ENCODE measurements at regions not wholly inside any gene's neighbourhood (a gene's known extent, or its start where the extent isn't known, plus 50 kb on each side); places are given as distances from the start of the nearest gene placed in this dataset.

GRCh38 chr4:79266136-79266535 lies 59.7 kb downstream of the NAA11 start:
- no peak for TF ChIP-seq CTCF (IDR thresholded peaks at IDR 0.05)
- TF ChIP-seq KDM5A (IDR thresholded peaks at IDR 0.05): no peak
- no peak for TF ChIP-seq RNF2 (IDR thresholded peaks at IDR 0.05; ENCODE audit: borderline replicate concordance, low read depth)
- TF ChIP-seq CBX2 (IDR thresholded peaks at IDR 0.05; ENCODE audit: borderline replicate concordance, low read depth): no peak
- TF ChIP-seq REST (IDR thresholded peaks at IDR 0.05): no peak
- TF ChIP-seq MAX (IDR thresholded peaks at IDR 0.05): no peak
- no peak for TF ChIP-seq EP300 (IDR thresholded peaks at IDR 0.05)
- no peak for TF ChIP-seq POLR2A (IDR thresholded peaks at IDR 0.05; ENCODE audit: low read length)
- TF ChIP-seq HDAC2 (IDR thresholded peaks at IDR 0.05): no peak

Measured in A549 (cell line).